GM21717 (cell line): ENCODE measurements at regions not wholly inside any gene's neighbourhood (a gene's known extent, or its start where the extent isn't known, plus 50 kb on each side); places are given as distances from the start of the nearest gene placed in this dataset.

ENCODE experiments used
- ATAC-seq: cut with Tn5 transposase; IDR thresholded peaks from one replicate; pipeline ENCODE4 v1.9.1; 2021; ENCODE audit warnings: mild to moderate bottlenecking, moderate library complexity; ENCODE audit not compliant: unreplicated experiment

- no peak for ATAC-seq
Observed at GRCh38 chr5:130731839-130732238, 433.2 kb downstream of the HINT1 start.

- ATAC-seq: no peak
Observed at GRCh38 chr5:130729541-130729940, 435.5 kb downstream of the HINT1 start.

- ATAC-seq: no peak
Observed at GRCh38 chr5:130727830-130728229, 437.2 kb downstream of the HINT1 start.

- no peak for ATAC-seq
Observed at GRCh38 chr5:130724658-130725057, 440.4 kb downstream of the HINT1 start.

GRCh38 chr5:130720355-130720754 lies 444.7 kb downstream of the HINT1 start:
- no peak for ATAC-seq

- ATAC-seq: no peak
Observed at GRCh38 chr5:130715541-130715940, 449.5 kb downstream of the HINT1 start.

GRCh38 chr5:130714200-130714599 lies 450.9 kb downstream of the HINT1 start:
- ATAC-seq: no peak

GRCh38 chr5:130712324-130712723 lies 452.7 kb downstream of the HINT1 start:
- ATAC-seq: no peak

- no peak for ATAC-seq
Observed at GRCh38 chr5:130710596-130710995, 454.5 kb downstream of the HINT1 start.

- no peak for ATAC-seq
Observed at GRCh38 chr5:130708754-130709153, 456.3 kb downstream of the HINT1 start.

GRCh38 chr5:130706696-130707095 lies 458.4 kb downstream of the HINT1 start:
- ATAC-seq: no peak

- no peak for ATAC-seq
Observed at GRCh38 chr5:130705368-130705767, 459.7 kb downstream of the HINT1 start.

- no peak for ATAC-seq
Observed at GRCh38 chr5:130693509-130693908, 471.5 kb downstream of the HINT1 start.

- no peak for ATAC-seq
Observed at GRCh38 chr5:130692770-130693169, 472.3 kb downstream of the HINT1 start.

- ATAC-seq: no peak
Observed at GRCh38 chr5:130689831-130690230, 475.2 kb downstream of the HINT1 start.

GRCh38 chr5:130687085-130687733 lies 477.8 kb downstream of the HINT1 start:
- ATAC-seq: no peak

- no peak for ATAC-seq
Observed at GRCh38 chr5:130678637-130679036, 486.4 kb downstream of the HINT1 start.

- no peak for ATAC-seq
Observed at GRCh38 chr5:130666462-130666861, 498.6 kb downstream of the HINT1 start.

GRCh38 chr5:130652176-130652575 lies 512.9 kb downstream of the HINT1 start:
- no peak for ATAC-seq

- ATAC-seq: no peak
Observed at GRCh38 chr5:130651440-130651839, 513.6 kb downstream of the HINT1 start.

- no peak for ATAC-seq
Observed at GRCh38 chr5:130643321-130643720, 521.7 kb downstream of the HINT1 start.

- no peak for ATAC-seq
Observed at GRCh38 chr5:130642461-130642860, 522.6 kb downstream of the HINT1 start.

GRCh38 chr5:130627145-130627544 lies 537.9 kb downstream of the HINT1 start:
- ATAC-seq: no peak
